PFSK-1 (cell line): ENCODE measurements at regions not wholly inside any gene's neighbourhood (a gene's known extent, or its start where the extent isn't known, plus 50 kb on each side); places are given as distances from the start of the nearest gene placed in this dataset.

ENCODE experiments used
- FOXP2 ChIP-seq: optimal IDR thresholded peaks from 2 replicates; pipeline ENCODE3; 2011; ENCODE audit warnings: borderline replicate concordance, control low read depth, inconsistent platforms; ENCODE audit not compliant: insufficient read depth; ENCODE audit errors: extremely low read length, extremely low read depth
- POLR2AphosphoS5 ChIP-seq: IDR thresholded peaks from 2 replicates; pipeline ENCODE4 v1.6.1; 2012; ENCODE audit warnings: low read depth, mild to moderate bottlenecking, control low read depth, low read length, moderate library complexity
- SIN3A ChIP-seq: IDR thresholded peaks from 2 replicates; pipeline ENCODE4 v1.6.1; 2012; ENCODE audit warnings: mild to moderate bottlenecking, low read length, moderate library complexity, borderline replicate concordance; ENCODE audit not compliant: insufficient read depth
- TAF1 ChIP-seq: IDR thresholded peaks from 2 replicates; pipeline ENCODE4 v1.6.1; 2012; ENCODE audit warnings: low read length, control low read depth, borderline replicate concordance; ENCODE audit not compliant: insufficient read depth
- TF ChIP-seq, protein P1 (sequence below), 2 experiments: IDR thresholded peaks; 2 replicates each; pipeline versions ENCODE4 v1.6.1 to v1.8.0; 2011 to 2012; ENCODE audit warnings: low read depth in 2 of 2, low read length in 2 of 2, control low read depth in 1 of 2, inconsistent platforms in 1 of 2, mild to moderate bottlenecking in 1 of 2, moderate library complexity in 1 of 2; ENCODE audit not compliant: insufficient read depth in 1 of 2

DNA sequence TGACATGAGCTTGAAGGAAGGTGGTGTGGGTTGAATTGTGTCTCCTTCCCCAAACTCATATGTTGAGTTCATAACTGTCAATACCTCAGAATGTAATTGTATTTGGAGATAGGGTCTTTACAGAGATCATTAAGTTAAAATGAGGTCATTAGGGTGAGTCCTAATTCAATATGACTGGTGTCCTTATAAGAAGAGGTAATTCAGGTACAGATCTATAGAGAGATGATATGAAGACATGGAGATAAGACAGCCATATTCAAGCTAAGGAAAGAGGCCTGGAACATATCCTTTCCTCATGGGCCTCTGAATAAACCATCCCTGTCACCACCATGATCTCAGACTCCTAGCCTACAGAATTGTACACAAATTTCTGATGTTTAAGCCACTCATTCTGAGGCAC is 514.7 kb upstream of the MGAT4C start:
- TF ChIP-seq SIN3A (no peak), TAF1 (no peak), POLR2AphosphoS5 (no peak), FOXP2 (no peak)
- TF ChIP-seq, protein P1, sequence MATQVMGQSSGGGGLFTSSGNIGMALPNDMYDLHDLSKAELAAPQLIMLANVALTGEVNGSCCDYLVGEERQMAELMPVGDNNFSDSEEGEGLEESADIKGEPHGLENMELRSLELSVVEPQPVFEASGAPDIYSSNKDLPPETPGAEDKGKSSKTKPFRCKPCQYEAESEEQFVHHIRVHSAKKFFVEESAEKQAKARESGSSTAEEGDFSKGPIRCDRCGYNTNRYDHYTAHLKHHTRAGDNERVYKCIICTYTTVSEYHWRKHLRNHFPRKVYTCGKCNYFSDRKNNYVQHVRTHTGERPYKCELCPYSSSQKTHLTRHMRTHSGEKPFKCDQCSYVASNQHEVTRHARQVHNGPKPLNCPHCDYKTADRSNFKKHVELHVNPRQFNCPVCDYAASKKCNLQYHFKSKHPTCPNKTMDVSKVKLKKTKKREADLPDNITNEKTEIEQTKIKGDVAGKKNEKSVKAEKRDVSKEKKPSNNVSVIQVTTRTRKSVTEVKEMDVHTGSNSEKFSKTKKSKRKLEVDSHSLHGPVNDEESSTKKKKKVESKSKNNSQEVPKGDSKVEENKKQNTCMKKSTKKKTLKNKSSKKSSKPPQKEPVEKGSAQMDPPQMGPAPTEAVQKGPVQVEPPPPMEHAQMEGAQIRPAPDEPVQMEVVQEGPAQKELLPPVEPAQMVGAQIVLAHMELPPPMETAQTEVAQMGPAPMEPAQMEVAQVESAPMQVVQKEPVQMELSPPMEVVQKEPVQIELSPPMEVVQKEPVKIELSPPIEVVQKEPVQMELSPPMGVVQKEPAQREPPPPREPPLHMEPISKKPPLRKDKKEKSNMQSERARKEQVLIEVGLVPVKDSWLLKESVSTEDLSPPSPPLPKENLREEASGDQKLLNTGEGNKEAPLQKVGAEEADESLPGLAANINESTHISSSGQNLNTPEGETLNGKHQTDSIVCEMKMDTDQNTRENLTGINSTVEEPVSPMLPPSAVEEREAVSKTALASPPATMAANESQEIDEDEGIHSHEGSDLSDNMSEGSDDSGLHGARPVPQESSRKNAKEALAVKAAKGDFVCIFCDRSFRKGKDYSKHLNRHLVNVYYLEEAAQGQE (IDR thresholded peaks at IDR 0.05; ENCODE audit: insufficient read depth in 1 of 2, low read depth in 2 of 2, low read length in 2 of 2), result no peak

DNA sequence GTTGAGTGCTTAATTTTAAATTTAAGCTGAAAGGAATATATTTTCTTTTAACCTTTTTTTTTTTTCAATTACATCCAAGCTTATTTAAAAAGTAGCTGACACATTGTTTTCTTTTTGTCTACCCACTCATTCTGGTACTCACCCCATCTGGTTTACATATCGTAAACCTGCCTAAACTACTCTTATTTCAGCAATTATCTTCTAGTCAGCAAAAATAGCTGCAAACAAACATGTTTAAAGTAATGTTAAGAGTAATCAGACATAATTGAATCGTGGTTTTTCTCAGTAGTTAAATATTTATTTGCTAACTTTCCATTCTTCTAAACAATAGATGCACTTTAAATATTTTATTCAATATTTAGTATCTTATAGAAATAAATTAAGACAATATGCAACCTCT is 492.7 kb upstream of the MGAT4C start:
- no peak for TF ChIP-seq POLR2AphosphoS5
- no peak for TF ChIP-seq TAF1
- TF ChIP-seq FOXP2, result no peak
- no peak for TF ChIP-seq SIN3A
- TF ChIP-seq, protein P1 (IDR thresholded peaks at IDR 0.05; ENCODE audit: insufficient read depth in 1 of 2, low read depth in 2 of 2, low read length in 2 of 2), result no peak

DNA sequence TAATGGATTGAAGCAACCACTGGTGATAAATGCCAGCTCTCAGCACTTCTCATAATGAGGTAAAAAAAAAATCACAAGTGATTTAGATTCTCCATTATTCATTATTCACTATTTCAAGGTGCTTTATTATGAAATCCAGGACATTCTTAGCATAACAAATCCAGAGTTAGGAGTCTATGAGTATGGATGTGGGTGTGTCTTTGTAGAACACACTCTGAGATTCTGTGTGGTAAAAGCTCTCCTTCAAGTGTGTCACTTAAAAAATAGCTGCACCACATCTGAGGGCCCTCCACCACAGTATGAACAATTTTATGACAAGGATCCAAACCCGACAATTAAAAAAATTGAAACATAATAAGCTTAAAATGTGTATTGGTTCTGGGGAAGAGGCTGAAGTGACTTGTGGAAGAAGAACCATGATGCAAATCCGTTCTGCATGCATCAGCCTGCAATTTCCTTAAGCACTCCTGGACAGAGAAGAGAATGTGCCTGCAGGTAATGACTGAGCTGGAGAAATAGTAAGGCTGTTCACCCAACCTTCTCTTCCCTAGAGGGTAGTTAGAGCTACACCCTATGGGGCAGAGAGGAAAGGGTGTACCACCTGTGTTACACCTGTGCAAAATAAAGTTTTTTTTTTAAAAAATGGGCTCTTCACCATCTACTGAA is 488.5 kb upstream of the MGAT4C start:
- TF ChIP-seq SIN3A (no peak), FOXP2 (no peak), POLR2AphosphoS5 (no peak), TAF1 (no peak)
- TF ChIP-seq, protein P1 (IDR thresholded peaks at IDR 0.05; ENCODE audit: insufficient read depth in 1 of 2, low read depth in 2 of 2, low read length in 2 of 2), result no peak

DNA sequence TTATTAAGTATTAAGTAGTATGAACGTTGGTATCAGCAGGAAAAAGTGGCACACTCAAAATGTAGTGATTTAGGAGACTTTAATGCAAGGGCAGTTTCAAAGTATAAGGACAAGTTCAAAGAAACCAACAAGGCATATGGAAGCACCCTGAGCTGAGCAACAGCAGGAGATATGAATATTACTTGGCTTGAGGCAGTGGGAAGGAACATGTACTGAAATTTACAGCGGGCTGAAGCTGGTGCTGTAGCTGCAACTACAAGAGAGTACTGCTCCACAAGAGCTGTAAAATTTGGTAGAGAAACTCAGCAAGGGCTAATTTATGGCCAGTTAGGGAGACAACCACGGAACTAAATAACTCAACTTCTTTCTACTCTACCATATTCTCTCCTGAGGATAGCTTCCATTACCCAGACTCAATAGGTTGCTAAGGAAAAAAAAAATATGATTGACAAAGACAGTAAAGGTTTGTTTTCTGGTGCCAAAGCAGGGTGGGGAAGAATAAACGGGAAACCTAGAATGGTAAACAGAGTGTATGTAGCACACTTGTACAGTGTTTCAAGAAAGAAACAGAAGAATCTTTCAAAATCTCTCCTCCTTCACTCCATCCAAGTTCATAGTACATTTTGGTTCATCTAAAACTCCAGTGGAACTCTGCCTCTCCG is 487.8 kb upstream of the MGAT4C start:
- TF ChIP-seq SIN3A (no peak), FOXP2 (no peak), TAF1 (no peak), POLR2AphosphoS5 (no peak)
- TF ChIP-seq, protein P1 (IDR thresholded peaks at IDR 0.05; ENCODE audit: insufficient read depth in 1 of 2, low read depth in 2 of 2, low read length in 2 of 2), result no peak

DNA sequence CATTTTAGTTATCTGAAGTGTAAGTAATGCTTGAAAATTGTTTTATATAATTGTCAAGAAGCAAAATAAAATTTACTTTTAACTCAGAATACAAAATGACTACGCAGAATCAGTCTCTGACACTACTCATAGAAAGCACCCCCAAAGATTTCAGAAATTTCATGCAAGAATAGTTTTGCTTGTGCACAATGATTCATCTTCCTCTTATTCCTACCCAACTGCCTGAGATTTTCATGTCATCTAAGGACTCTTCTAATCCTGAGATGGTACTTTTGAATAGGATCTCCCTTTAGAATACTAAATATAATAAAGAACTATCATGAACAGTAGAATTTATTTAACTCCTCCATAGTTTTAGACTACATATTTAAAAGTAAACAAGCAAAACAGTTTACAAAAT is 485.3 kb upstream of the MGAT4C start:
- no peak for TF ChIP-seq FOXP2
- no peak for TF ChIP-seq SIN3A
- TF ChIP-seq, protein P1 (IDR thresholded peaks at IDR 0.05; ENCODE audit: insufficient read depth in 1 of 2, low read depth in 2 of 2, low read length in 2 of 2), result no peak
- no peak for TF ChIP-seq TAF1
- no peak for TF ChIP-seq POLR2AphosphoS5
